ENCODE measurements at regions not wholly inside any gene's neighbourhood (a gene's known extent, or its start where the extent isn't known, plus 50 kb on each side); places are given as distances from the start of the nearest gene placed in this dataset.

DNA sequence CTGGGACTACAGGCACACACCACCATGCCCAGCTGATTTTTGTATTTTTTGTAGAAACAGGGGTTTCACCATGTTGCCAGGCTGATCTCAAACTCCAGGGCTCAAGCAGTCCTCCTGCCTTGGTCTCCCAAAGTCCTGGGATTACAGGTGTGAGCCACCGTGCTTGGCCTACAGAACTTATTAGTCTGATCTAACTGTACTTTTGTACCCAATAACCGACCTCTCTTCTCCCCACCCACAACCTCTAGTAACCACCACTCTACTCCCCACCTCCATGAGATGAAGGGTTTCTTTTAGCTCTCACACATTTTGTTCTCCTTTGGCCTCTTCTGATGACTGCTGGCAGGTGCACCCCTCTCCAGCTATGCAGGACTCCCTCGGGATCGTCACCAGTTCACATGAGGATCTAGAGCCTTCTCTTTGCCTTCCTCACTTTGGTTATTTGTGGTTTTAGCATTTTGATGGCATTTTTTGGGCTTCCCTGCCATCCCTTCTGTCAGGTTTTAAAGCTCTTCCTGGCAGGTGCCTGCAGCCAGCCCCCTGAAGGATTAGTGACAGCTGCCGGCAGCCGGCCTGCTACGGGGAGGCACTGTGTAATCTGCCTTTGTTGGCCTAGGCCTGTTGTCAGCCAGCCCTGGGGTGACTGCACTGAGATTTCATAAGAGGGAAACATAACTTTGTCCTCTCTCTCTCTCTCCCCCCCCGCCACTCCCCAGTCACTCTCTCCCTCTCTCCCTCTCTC is 99.8 kb upstream of the ATP1A1 start (continued):
- TF ChIP-seq, protein P1, sequence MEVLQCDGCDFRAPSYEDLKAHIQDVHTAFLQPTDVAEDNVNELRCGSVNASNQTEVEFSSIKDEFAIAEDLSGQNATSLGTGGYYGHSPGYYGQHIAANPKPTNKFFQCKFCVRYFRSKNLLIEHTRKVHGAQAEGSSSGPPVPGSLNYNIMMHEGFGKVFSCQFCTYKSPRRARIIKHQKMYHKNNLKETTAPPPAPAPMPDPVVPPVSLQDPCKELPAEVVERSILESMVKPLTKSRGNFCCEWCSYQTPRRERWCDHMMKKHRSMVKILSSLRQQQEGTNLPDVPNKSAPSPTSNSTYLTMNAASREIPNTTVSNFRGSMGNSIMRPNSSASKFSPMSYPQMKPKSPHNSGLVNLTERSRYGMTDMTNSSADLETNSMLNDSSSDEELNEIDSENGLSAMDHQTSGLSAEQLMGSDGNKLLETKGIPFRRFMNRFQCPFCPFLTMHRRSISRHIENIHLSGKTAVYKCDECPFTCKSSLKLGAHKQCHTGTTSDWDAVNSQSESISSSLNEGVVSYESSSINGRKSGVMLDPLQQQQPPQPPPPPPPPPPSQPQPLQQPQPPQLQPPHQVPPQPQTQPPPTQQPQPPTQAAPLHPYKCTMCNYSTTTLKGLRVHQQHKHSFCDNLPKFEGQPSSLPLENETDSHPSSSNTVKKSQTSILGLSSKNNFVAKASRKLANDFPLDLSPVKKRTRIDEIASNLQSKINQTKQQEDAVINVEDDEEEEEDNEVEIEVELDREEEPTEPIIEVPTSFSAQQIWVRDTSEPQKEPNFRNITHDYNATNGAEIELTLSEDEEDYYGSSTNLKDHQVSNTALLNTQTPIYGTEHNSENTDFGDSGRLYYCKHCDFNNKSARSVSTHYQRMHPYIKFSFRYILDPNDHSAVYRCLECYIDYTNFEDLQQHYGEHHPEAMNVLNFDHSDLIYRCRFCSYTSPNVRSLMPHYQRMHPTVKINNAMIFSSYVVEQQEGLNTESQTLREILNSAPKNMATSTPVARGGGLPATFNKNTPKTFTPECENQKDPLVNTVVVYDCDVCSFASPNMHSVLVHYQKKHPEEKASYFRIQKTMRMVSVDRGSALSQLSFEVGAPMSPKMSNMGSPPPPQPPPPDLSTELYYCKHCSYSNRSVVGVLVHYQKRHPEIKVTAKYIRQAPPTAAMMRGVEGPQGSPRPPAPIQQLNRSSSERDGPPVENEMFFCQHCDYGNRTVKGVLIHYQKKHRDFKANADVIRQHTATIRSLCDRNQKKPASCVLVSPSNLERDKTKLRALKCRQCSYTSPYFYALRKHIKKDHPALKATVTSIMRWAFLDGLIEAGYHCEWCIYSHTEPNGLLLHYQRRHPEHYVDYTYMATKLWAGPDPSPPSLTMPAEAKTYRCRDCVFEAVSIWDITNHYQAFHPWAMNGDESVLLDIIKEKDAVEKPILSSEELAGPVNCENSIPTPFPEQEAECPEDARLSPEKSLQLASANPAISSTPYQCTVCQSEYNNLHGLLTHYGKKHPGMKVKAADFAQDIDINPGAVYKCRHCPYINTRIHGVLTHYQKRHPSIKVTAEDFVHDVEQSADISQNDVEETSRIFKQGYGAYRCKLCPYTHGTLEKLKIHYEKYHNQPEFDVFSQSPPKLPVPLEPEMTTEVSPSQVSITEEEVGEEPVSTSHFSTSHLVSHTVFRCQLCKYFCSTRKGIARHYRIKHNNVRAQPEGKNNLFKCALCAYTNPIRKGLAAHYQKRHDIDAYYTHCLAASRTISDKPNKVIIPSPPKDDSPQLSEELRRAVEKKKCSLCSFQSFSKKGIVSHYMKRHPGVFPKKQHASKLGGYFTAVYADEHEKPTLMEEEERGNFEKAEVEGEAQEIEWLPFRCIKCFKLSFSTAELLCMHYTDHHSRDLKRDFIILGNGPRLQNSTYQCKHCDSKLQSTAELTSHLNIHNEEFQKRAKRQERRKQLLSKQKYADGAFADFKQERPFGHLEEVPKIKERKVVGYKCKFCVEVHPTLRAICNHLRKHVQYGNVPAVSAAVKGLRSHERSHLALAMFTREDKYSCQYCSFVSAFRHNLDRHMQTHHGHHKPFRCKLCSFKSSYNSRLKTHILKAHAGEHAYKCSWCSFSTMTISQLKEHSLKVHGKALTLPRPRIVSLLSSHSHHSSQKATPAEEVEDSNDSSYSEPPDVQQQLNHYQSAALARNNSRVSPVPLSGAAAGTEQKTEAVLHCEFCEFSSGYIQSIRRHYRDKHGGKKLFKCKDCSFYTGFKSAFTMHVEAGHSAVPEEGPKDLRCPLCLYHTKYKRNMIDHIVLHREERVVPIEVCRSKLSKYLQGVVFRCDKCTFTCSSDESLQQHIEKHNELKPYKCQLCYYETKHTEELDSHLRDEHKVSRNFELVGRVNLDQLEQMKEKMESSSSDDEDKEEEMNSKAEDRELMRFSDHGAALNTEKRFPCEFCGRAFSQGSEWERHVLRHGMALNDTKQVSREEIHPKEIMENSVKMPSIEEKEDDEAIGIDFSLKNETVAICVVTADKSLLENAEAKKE (CRISPR knock-in tag; IDR thresholded peaks at IDR 0.05): no peak
- TF ChIP-seq EZH2 (IDR thresholded peaks at IDR 0.05; ENCODE audit: low read depth, unreplicated experiment): no peak
- TF ChIP-seq ZNF114 (CRISPR knock-in tag; IDR thresholded peaks at IDR 0.05): no peak
- TF ChIP-seq JUNB (IDR thresholded peaks at IDR 0.05; ENCODE audit: unreplicated experiment): no peak
- TF ChIP-seq ZNF331 (CRISPR knock-in tag; IDR thresholded peaks at IDR 0.05; ENCODE audit: low read depth): no peak
- TF ChIP-seq, protein P2, sequence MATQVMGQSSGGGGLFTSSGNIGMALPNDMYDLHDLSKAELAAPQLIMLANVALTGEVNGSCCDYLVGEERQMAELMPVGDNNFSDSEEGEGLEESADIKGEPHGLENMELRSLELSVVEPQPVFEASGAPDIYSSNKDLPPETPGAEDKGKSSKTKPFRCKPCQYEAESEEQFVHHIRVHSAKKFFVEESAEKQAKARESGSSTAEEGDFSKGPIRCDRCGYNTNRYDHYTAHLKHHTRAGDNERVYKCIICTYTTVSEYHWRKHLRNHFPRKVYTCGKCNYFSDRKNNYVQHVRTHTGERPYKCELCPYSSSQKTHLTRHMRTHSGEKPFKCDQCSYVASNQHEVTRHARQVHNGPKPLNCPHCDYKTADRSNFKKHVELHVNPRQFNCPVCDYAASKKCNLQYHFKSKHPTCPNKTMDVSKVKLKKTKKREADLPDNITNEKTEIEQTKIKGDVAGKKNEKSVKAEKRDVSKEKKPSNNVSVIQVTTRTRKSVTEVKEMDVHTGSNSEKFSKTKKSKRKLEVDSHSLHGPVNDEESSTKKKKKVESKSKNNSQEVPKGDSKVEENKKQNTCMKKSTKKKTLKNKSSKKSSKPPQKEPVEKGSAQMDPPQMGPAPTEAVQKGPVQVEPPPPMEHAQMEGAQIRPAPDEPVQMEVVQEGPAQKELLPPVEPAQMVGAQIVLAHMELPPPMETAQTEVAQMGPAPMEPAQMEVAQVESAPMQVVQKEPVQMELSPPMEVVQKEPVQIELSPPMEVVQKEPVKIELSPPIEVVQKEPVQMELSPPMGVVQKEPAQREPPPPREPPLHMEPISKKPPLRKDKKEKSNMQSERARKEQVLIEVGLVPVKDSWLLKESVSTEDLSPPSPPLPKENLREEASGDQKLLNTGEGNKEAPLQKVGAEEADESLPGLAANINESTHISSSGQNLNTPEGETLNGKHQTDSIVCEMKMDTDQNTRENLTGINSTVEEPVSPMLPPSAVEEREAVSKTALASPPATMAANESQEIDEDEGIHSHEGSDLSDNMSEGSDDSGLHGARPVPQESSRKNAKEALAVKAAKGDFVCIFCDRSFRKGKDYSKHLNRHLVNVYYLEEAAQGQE (IDR thresholded peaks at IDR 0.05; ENCODE audit: unreplicated experiment): no peak
